Natural killer cell treated with Interleukin-12 subunit alpha and Interleukin-12 subunit beta and Interleukin-15 and Interleukin-18, amount 100 ng/mL, for 72 hours (primary cell): ENCODE measurements at regions not wholly inside any gene's neighbourhood (a gene's known extent, or its start where the extent isn't known, plus 50 kb on each side); places are given as distances from the start of the nearest gene placed in this dataset.

Experiments used
- ATAC-seq, 2 donors: fragments of 150-1000 bp; cut with Tn5 transposase in 1 of 2; sonication (Bioruptor Pico), chemical (Tn5 transposase) in 1 of 2; 2 replicates each; pipeline ENCODE4 v1.10.0; 2021
- DNase-seq: peaks from one replicate; pipeline ENCODE4 v3.0.0; 2022; ENCODE audit warnings: low spot score
- H3K27ac Mint-ChIP-seq, 2 donors: 1 replicate in 1 of 2; 2 replicates in 1 of 2; pipeline ENCODE4 v1.8.0; 2022; ENCODE audit warnings: mixed read lengths in 2 of 2, mild to moderate bottlenecking in 1 of 2, moderate library complexity in 1 of 2
- H3K27me3 Mint-ChIP-seq, 2 donors: 1 replicate in 1 of 2; 2 replicates in 1 of 2; pipeline ENCODE4 v1.8.0; 2022; ENCODE audit warnings: mixed read lengths in 2 of 2
- H3K36me3 Mint-ChIP-seq: one replicate; pipeline ENCODE4 v1.8.0; 2022; ENCODE audit warnings: mixed read lengths
- H3K4me1 Mint-ChIP-seq, 2 donors: 1 replicate in 1 of 2; 2 replicates in 1 of 2; pipeline ENCODE4 v1.8.0; 2022; ENCODE audit warnings: low read depth in 2 of 2, mixed read lengths in 2 of 2, mild to moderate bottlenecking in 1 of 2
- H3K4me3 Mint-ChIP-seq: one replicate; pipeline ENCODE4 v1.8.0; 2022; ENCODE audit warnings: mixed read lengths
- H3K9me3 Mint-ChIP-seq: 2 replicates; pipeline ENCODE4 v1.8.0; 2022; ENCODE audit warnings: mixed read lengths

DNA sequence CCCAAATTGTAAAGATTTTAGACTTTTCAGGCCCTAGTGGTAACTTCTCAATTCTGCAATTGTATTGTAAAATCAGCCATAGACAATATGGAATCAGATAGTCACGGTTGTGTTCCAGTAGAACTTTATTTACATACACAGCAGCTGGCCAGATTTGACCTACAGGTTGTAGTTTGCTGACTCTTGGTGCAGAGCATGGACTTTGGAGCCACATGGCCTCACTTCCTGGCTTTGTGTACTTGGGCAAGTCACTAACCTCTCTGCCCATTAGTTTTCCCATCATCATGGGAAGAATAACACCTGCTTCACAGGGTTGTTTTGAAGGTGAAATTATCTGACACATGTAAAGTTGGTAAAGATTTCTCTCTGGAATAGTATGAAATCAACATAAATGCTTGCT lies 147.6 kb downstream of the TMEM200C start:
- Mint-ChIP-seq H3K9me3 (peaks cover 2% of the 10 kb centered on the region), H3K36me3 (no peaks in the 10 kb centered on the region), H3K4me3 (no peak overlapping the region), H3K4me1 (no peaks in the 10 kb centered on the region), H3K27me3 (peaks cover 0 to 2% of the 10 kb centered on the region in 2 donors), H3K27ac (no peak overlapping the region)
- no peak for ATAC-seq
- DNase-seq = no peak

- Mint-ChIP-seq H3K27me3 (peaks cover 0 to 2% of the 10 kb centered on the region in 2 donors), H3K4me1 (no peaks in the 10 kb centered on the region), H3K36me3 (no peaks in the 10 kb centered on the region), H3K9me3 (peaks cover 2% of the 10 kb centered on the region), H3K27ac (no peak overlapping the region), H3K4me3 (no peak overlapping the region)
- DNase-seq = no peak
- no peak for ATAC-seq
Measured at GRCh38 chr18:5746844-5747243, 148.5 kb downstream of the TMEM200C start.

GRCh38 chr18:5744659-5745058 lies 150.7 kb downstream of the TMEM200C start:
- ATAC-seq (no peak), DNase-seq (no peak)
- H3K4me3 Mint-ChIP-seq = no peak overlapping the region
- no peak overlapping the region for H3K27ac Mint-ChIP-seq
- no peaks in the 10 kb centered on the region for H3K27me3 Mint-ChIP-seq
- no peaks in the 10 kb centered on the region for H3K9me3 Mint-ChIP-seq
- no peaks in the 10 kb centered on the region for H3K4me1 Mint-ChIP-seq
- H3K36me3 Mint-ChIP-seq = no peaks in the 10 kb centered on the region

- DNase-seq = no peak
- Mint-ChIP-seq H3K9me3 (no peaks in the 10 kb centered on the region), H3K4me1 (no peaks in the 10 kb centered on the region), H3K4me3 (no peak overlapping the region), H3K27ac (no peak overlapping the region), H3K36me3 (no peaks in the 10 kb centered on the region), H3K27me3 (peaks cover 0 to 2% of the 10 kb centered on the region in 2 donors)
- ATAC-seq = no peak
Measured at GRCh38 chr18:5738526-5738925, 156.8 kb downstream of the TMEM200C start.

- no peak overlapping the region for H3K4me3 Mint-ChIP-seq
- peak in 1 of 2 donors; percentile 11 for ATAC-seq
Measured at GRCh38 chr18:5732318-5732717, 163.0 kb downstream of the TMEM200C start.

DNA sequence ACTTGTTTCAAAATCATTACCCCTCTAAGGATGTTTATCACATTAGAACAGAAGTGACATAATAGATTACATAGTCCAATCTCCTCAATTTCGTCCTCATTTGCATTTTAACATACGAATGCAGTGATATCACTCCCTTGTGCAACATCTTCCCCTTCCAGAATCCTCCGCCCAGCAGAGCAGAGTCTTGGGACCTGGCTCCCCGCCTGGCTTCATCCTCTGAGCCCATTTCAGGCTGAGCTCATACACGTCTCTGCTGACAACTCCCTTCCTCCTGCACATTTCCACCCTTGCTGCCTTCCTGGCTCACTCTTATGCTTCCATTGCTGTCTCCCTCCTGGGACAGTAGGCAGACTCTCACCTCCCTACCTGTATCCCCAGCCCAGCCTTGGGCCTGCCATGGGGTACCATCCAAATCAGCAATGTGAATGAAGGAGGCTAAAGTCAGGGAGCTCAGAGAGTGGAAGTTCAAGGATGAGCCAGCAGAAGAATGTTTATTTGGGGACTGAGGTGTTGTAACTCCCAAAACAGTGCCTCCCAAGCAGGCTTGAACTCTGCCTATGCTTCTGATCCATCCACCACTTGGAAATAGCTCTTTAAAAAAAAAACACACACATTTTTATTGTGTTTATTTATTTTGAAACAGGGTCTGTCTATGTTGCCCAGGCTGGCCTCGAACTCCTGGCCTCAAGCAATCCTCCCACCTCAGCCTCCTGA lies 165.2 kb downstream of the TMEM200C start:
- Mint-ChIP-seq H3K27ac (no peak overlapping the region), H3K27me3 (peaks cover 7% of the 10 kb centered on the region in 2 donors)

More at GRCh38 chr18:5732318-5732717, 163.0 kb downstream of the TMEM200C start:
- Mint-ChIP-seq H3K36me3 (no peaks in the 10 kb centered on the region), H3K27ac (no peak overlapping the region), H3K27me3 (peaks cover 7 to 10% of the 10 kb centered on the region in 2 donors), H3K4me1 (no peaks in the 10 kb centered on the region), H3K9me3 (peaks cover 12% of the 10 kb centered on the region)
- no peak for DNase-seq

DNA sequence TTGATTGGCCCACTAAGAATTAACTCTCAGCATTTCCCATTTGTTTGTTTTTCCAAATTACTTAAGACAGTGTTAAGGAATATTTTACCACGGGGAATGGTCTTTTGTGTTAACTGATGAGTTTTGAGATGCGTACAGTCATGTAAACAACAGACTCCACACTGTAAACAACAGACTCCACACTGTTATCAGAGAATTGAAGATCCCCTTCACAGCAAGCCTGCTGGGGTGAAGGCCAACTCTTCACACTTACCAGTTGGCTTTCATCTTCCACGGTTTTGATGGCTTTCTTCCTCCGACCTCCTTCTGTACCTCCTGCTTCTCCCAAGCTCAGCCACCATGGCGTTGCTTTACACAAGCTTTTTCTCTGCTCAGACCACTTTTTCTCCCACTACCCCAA lies 166.8 kb downstream of the TMEM200C start:
- Mint-ChIP-seq H3K27ac (no peak overlapping the region), H3K4me3 (no peak overlapping the region), H3K4me1 (no peaks in the 10 kb centered on the region), H3K36me3 (no peaks in the 10 kb centered on the region), H3K27me3 (peaks cover 7% of the 10 kb centered on the region in 2 donors), H3K9me3 (peaks cover 12% of the 10 kb centered on the region)
- DNase-seq = no peak
- ATAC-seq = no peak

More for the DNA sequence above, 165.2 kb downstream of the TMEM200C start:
- no peak for ATAC-seq
- no peak for DNase-seq
- Mint-ChIP-seq H3K36me3 (no peaks in the 10 kb centered on the region), H3K4me1 (no peaks in the 10 kb centered on the region), H3K4me3 (no peak overlapping the region), H3K9me3 (peaks cover 12% of the 10 kb centered on the region)

DNA sequence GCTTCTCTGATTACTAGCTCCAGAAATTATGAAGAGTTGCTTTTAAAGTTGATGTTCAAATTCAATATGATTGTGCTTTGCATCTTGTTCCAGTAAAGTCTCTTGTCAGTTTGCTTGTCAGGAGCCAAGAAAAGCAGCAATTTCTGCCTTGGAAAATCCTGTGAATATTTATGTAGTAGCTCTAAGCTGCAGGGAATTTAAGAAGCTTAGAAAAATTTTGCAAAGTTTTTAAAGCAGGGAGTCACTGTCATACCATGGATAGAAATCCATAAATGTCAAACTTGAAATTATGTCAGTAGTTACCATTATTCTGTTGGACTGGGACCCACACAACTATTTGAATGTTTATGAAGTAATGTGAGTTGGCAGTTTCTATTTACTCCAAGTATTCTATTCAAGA lies 169.3 kb downstream of the TMEM200C start:
- ATAC-seq (no peak), DNase-seq (no peak)
- no peaks in the 10 kb centered on the region for H3K4me1 Mint-ChIP-seq
- no peak overlapping the region for H3K27ac Mint-ChIP-seq
- H3K9me3 Mint-ChIP-seq = peaks cover 7% of the 10 kb centered on the region
- no peaks in the 10 kb centered on the region for H3K36me3 Mint-ChIP-seq
- H3K4me3 Mint-ChIP-seq = no peak overlapping the region
- peaks cover 0 to 7% of the 10 kb centered on the region in 2 donors for H3K27me3 Mint-ChIP-seq

- Mint-ChIP-seq H3K36me3 (no peaks in the 10 kb centered on the region), H3K27me3 (no peaks in the 10 kb centered on the region), H3K9me3 (no peaks in the 10 kb centered on the region), H3K4me1 (no peaks in the 10 kb centered on the region), H3K27ac (no peak overlapping the region), H3K4me3 (no peak overlapping the region)
- ATAC-seq (no peak), DNase-seq (no peak)
Measured at GRCh38 chr18:5721924-5722323, 173.4 kb downstream of the TMEM200C start.

DNA sequence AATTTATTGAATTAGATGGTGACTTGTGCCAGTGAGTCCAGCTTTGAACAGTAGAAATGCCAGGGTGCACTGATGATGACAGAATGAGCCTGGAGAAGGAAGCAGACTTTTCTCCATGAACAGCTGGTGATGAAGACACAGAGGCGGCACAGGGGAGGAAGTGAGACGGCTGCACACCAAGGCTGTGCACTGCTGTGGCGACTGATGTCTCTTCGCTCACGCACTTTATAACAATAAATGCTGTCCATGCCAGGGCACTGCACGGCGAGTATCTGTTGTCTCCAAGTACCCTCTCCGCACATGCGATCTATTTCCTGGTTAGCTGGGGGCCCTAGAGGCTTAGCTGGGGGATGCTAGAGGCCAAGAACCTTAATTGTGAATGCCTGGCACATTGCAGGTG lies 175.2 kb downstream of the TMEM200C start:
- DNase-seq = no peak
- no peak for ATAC-seq
- H3K36me3 Mint-ChIP-seq = no peaks in the 10 kb centered on the region
- no peak overlapping the region for H3K4me3 Mint-ChIP-seq
- H3K27me3 Mint-ChIP-seq = peaks cover 0 to 8% of the 10 kb centered on the region in 2 donors
- H3K9me3 Mint-ChIP-seq = no peaks in the 10 kb centered on the region
- H3K27ac Mint-ChIP-seq = no peak overlapping the region
- H3K4me1 Mint-ChIP-seq = no peaks in the 10 kb centered on the region

DNA sequence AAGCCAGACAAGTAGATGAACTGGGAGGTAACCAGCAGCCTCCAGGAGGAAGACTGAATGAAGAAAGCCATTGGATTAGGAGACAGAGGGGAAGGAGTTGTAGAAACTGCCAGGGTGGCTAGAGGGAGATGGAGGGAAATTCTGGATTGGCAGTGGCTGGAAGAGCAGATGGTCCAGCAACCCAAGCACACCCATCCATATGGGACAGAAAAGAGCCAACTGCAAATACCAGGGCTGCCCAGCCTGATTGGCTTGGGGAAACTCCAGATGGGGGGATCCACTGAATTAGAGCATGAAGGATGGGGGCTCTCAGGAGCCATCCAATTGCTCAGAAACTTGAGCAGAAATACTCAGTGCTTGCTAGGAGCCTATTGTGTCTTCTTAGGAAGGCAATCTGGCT lies 173.5 kb upstream of the EPB41L3 start:
- H3K9me3 Mint-ChIP-seq = no peaks in the 10 kb centered on the region
- H3K27ac Mint-ChIP-seq = no peak overlapping the region
- no peak for ATAC-seq

GRCh38 chr18:5710676-5711075 lies 166.9 kb upstream of the EPB41L3 start:
- H3K27me3 Mint-ChIP-seq = peaks cover 0 to 1% of the 10 kb centered on the region in 2 donors
- H3K27ac Mint-ChIP-seq = no peak overlapping the region
- DNase-seq (no peak), ATAC-seq (no peak)
- peaks cover 2% of the 10 kb centered on the region for H3K9me3 Mint-ChIP-seq
- H3K4me1 Mint-ChIP-seq = no peaks in the 10 kb centered on the region
- no peaks in the 10 kb centered on the region for H3K36me3 Mint-ChIP-seq
- H3K4me3 Mint-ChIP-seq = no peak overlapping the region

More for the DNA sequence above, 173.5 kb upstream of the EPB41L3 start:
- Mint-ChIP-seq H3K4me3 (no peak overlapping the region), H3K36me3 (no peaks in the 10 kb centered on the region), H3K4me1 (no peaks in the 10 kb centered on the region), H3K27me3 (peaks cover 0 to 8% of the 10 kb centered on the region in 2 donors)
- no peak for DNase-seq

GRCh38 chr18:5710235-5710634 lies 166.4 kb upstream of the EPB41L3 start:
- H3K4me1 Mint-ChIP-seq = no peaks in the 10 kb centered on the region
- no peak overlapping the region for H3K27ac Mint-ChIP-seq
- H3K4me3 Mint-ChIP-seq = no peak overlapping the region
- no peaks in the 10 kb centered on the region for H3K27me3 Mint-ChIP-seq
- DNase-seq (no peak), ATAC-seq (no peak)
- peaks cover 2% of the 10 kb centered on the region for H3K9me3 Mint-ChIP-seq
- no peaks in the 10 kb centered on the region for H3K36me3 Mint-ChIP-seq

DNA sequence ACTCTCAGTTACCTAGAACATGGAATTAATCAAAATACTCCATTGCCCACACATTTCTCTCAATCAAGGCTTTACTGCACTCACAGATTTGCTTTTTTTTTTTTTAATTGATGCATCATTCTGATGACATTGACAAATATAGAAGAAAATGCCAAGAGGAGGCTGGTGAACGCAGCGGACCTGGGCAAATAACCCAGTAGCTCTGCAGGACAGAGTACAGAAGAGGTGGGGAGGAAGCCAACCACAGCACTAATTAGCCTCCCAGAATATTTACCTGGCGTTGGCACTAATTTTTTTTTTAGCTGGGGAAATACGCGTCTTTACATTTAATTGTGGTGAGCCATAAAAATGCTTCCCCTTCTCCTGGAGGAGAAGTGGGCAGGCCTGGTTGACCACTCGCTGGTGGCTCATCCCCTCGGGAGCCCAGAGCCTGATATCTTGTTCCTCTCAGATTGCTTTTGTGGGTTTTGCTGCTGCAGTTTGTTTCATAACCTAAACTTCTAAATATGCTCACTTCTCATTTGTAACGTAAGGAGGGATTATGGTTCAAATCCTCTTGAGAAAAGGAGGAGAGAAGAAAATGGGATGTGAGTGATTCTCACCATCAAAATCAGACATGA lies 165.8 kb upstream of the EPB41L3 start:
- Mint-ChIP-seq H3K4me1 (no peaks in the 10 kb centered on the region), H3K9me3 (peaks cover 2% of the 10 kb centered on the region), H3K27me3 (no peaks in the 10 kb centered on the region), H3K4me3 (no peak overlapping the region), H3K27ac (no peak overlapping the region), H3K36me3 (no peaks in the 10 kb centered on the region)
- no peak for ATAC-seq
- no peak for DNase-seq
